HepG2 (cell line): ENCODE measurements at regions not wholly inside any gene's neighbourhood (a gene's known extent, or its start where the extent isn't known, plus 50 kb on each side); places are given as distances from the start of the nearest gene placed in this dataset.

Experiments
- ARID4A ChIP-seq: sonication (generic); formaldehyde crosslinking; IDR thresholded peaks from 2 replicates; pipeline ENCODE4 v1.5.0; 2020; ENCODE audit warnings: mild to moderate bottlenecking, missing genetic modification reagents, borderline replicate concordance
- ARID5B ChIP-seq: IDR thresholded peaks from 2 replicates; pipeline ENCODE4 v1.4.0; 2020; ENCODE audit warnings: mild to moderate bottlenecking, missing genetic modification reagents
- GZF1 ChIP-seq: sonication (generic); formaldehyde crosslinking; IDR thresholded peaks from 2 replicates; pipeline ENCODE4 v1.5.1; 2020; ENCODE audit warnings: mild to moderate bottlenecking, missing genetic modification reagents
- HOXA9 ChIP-seq: sonication (generic); formaldehyde crosslinking; IDR thresholded peaks from 2 replicates; pipeline ENCODE4 v1.8.1; 2022; ENCODE audit warnings: missing genetic modification reagents, mild to moderate bottlenecking, moderate library complexity, borderline replicate concordance
- POLR2AphosphoS5 ChIP-seq: IDR thresholded peaks from 2 replicates; pipeline ENCODE4 v1.6.1; 2012; ENCODE audit warnings: low read depth, low read length
- SATB2 ChIP-seq: sonication (generic); formaldehyde crosslinking; IDR thresholded peaks from 2 replicates; pipeline ENCODE4 v1.5.0; 2020; ENCODE audit warnings: missing genetic modification reagents
- WIZ ChIP-seq: sonication (generic); formaldehyde crosslinking; IDR thresholded peaks from 2 replicates; pipeline ENCODE4 v1.5.1; 2020; ENCODE audit warnings: mild to moderate bottlenecking, missing genetic modification reagents
- ZFP36 ChIP-seq: fragments of 150-350 bp; IDR thresholded peaks from 2 replicates; pipeline ENCODE4 v1.6.1; 2018; ENCODE audit warnings: borderline replicate concordance, low read length, low read depth; ENCODE audit not compliant: partially characterized antibody
- ZFX ChIP-seq: sonication (generic); formaldehyde crosslinking; IDR thresholded peaks from 2 replicates; pipeline ENCODE4 v1.4.0; 2020; ENCODE audit warnings: mild to moderate bottlenecking, low read depth, missing genetic modification reagents, moderate library complexity
- ZNF343 ChIP-seq: sonication (generic); formaldehyde crosslinking; IDR thresholded peaks from 2 replicates; pipeline ENCODE4 v1.4.0; 2020; ENCODE audit warnings: mild to moderate bottlenecking, missing genetic modification reagents
- ZSCAN30 ChIP-seq: sonication (generic); formaldehyde crosslinking; IDR thresholded peaks from 2 replicates; pipeline ENCODE4 v1.5.0; 2020; ENCODE audit warnings: mild to moderate bottlenecking, missing genetic modification reagents
- TF ChIP-seq, protein P1 (sequence below): sonication (generic); formaldehyde crosslinking; IDR thresholded peaks from 2 replicates; pipeline ENCODE4 v1.4.0; 2020; ENCODE audit warnings: missing genetic modification reagents
- TF ChIP-seq, protein P2 (sequence below): sonication (generic); formaldehyde crosslinking; IDR thresholded peaks from 2 replicates; pipeline ENCODE4 v1.4.0; 2020; ENCODE audit warnings: missing genetic modification reagents, borderline replicate concordance

DNA sequence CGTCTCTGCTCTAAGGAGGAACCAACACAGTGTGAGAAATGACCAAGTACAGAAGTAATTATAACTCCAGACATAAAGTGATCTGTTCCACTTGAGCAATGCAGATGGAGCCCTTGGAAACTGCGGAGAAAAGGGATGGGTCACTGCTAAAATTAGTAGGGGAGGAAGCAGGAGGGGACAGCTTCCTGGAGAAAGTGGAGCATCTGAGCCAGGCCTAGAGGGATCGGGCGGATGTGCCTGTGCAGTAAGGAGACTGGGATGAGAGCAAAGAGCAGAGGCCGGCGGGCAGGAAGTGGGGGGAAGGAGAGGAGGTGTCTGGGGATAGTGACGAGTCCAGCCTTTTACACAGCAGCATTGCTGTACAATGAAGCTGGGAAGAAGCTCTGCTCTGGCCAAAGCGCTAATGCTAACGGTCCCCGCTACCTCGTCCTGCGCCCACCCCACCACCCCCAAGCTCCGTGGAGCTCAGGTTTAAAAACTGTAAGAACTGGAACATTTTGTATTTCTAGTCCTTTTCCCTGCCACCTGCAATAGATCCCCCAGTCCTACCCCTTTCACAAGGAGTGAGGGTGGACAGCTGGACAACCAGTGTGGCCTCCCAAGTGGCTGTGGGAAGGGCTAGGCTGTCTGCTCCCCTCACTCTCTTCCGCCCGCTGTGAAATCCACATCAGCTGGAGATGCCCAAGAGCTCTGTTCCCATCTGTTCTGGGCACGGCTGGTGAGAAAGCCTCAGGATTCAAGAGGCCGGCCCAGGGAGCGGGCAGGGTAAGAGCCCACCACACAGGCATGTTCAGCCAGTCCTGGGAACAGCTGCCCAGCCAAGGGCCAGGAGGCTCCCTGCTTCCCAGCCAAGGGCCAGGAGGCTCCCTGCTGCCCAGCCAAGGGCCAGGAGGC is 53.0 kb upstream of the HES1 start (continued):
- TF ChIP-seq, protein P1, sequence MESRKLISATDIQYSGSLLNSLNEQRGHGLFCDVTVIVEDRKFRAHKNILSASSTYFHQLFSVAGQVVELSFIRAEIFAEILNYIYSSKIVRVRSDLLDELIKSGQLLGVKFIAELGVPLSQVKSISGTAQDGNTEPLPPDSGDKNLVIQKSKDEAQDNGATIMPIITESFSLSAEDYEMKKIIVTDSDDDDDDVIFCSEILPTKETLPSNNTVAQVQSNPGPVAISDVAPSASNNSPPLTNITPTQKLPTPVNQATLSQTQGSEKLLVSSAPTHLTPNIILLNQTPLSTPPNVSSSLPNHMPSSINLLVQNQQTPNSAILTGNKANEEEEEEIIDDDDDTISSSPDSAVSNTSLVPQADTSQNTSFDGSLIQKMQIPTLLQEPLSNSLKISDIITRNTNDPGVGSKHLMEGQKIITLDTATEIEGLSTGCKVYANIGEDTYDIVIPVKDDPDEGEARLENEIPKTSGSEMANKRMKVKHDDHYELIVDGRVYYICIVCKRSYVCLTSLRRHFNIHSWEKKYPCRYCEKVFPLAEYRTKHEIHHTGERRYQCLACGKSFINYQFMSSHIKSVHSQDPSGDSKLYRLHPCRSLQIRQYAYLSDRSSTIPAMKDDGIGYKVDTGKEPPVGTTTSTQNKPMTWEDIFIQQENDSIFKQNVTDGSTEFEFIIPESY (CRISPR knock-in tag): peak; percentile 63
- TF ChIP-seq ZSCAN30 (CRISPR knock-in tag): no peak
- peak; percentile 55 for TF ChIP-seq ZFX (CRISPR knock-in tag)
- 0 out of 2 replicates have a peak, but pooled peaks have one; percentile 20 for TF ChIP-seq ARID4A (CRISPR knock-in tag)
- no peak for TF ChIP-seq POLR2AphosphoS5
- TF ChIP-seq HOXA9: no peak
- TF ChIP-seq ZFP36: no peak
- no peak for TF ChIP-seq SATB2 (CRISPR knock-in tag)
- TF ChIP-seq GZF1: no peak
- no peak for TF ChIP-seq WIZ (CRISPR knock-in tag)
- no peak for TF ChIP-seq ZNF343 (CRISPR knock-in tag)
- peak; percentile 29; the same call in 1 of the 2 replicates for TF ChIP-seq ARID5B
- TF ChIP-seq, protein P2, sequence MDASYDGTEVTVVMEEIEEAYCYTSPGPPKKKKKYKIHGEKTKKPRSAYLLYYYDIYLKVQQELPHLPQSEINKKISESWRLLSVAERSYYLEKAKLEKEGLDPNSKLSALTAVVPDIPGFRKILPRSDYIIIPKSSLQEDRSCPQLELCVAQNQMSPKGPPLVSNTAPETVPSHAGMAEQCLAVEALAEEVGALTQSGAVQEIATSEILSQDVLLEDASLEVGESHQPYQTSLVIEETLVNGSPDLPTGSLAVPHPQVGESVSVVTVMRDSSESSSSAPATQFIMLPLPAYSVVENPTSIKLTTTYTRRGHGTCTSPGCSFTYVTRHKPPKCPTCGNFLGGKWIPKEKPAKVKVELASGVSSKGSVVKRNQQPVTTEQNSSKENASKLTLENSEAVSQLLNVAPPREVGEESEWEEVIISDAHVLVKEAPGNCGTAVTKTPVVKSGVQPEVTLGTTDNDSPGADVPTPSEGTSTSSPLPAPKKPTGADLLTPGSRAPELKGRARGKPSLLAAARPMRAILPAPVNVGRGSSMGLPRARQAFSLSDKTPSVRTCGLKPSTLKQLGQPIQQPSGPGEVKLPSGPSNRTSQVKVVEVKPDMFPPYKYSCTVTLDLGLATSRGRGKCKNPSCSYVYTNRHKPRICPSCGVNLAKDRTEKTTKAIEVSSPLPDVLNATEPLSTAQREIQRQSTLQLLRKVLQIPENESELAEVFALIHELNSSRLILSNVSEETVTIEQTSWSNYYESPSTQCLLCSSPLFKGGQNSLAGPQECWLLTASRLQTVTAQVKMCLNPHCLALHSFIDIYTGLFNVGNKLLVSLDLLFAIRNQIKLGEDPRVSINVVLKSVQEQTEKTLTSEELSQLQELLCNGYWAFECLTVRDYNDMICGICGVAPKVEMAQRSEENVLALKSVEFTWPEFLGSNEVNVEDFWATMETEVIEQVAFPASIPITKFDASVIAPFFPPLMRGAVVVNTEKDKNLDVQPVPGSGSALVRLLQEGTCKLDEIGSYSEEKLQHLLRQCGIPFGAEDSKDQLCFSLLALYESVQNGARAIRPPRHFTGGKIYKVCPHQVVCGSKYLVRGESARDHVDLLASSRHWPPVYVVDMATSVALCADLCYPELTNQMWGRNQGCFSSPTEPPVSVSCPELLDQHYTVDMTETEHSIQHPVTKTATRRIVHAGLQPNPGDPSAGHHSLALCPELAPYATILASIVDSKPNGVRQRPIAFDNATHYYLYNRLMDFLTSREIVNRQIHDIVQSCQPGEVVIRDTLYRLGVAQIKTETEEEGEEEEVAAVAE (CRISPR knock-in tag): no peak
